Breast epithelium (tissue), 4 donors: ENCODE measurements at regions not wholly inside any gene's neighbourhood (a gene's known extent, or its start where the extent isn't known, plus 50 kb on each side); places are given as distances from the start of the nearest gene placed in this dataset.

Experiments
- DNase-seq, 2 donors: peaks; one replicate each; pipeline ENCODE4 v3.0.0-alpha.2; 2019; ENCODE audit warnings: low spot score in 2 of 2
- H3K27ac ChIP-seq, 2 donors: fragments of 200-600 bp; sonication (generic) in 1 of 2; one replicate each; pipeline ENCODE4 v1.5.1; 2016 to 2019; ENCODE audit warnings: mild to moderate bottlenecking in 1 of 2
- H3K27me3 ChIP-seq, 2 donors: fragments of 200-600 bp; sonication (generic) in 1 of 2; one replicate each; pipeline versions ENCODE4 v1.5.1 to v1.6.0; 2017 to 2019; ENCODE audit warnings: control low read depth in 1 of 2, mild to moderate bottlenecking in 1 of 2
- H3K36me3 ChIP-seq: fragments of 200-600 bp; one replicate; pipeline ENCODE4 v1.5.1; 2019
- H3K4me1 ChIP-seq, 2 donors: fragments of 200-600 bp; sonication (generic); one replicate each; pipeline ENCODE4 v1.5.1; 2016 to 2019; ENCODE audit warnings: control low read depth in 1 of 2
- H3K4me3 ChIP-seq, 3 donors: fragments of 200-600 bp; sonication (generic); 1 replicate in 2 of 3; 2 replicates in 1 of 3; pipeline ENCODE4 v1.5.1; 2016 to 2019; ENCODE audit warnings: mild to moderate bottlenecking in 3 of 3, moderate library complexity in 2 of 3
- H3K9me3 ChIP-seq, 2 donors: fragments of 200-600 bp; sonication (generic) in 1 of 2; one replicate each; pipeline ENCODE4 v1.5.1; 2016 to 2019; ENCODE audit warnings: control low read depth in 1 of 2
- CTCF ChIP-seq, 3 donors: fragments of 450-650 bp; IDR thresholded peaks; one replicate each; pipeline ENCODE4 v1.5.1; 2016 to 2017; ENCODE audit warnings: antibody characterized with exemption in 3 of 3, mild to moderate bottlenecking in 3 of 3, moderate library complexity in 3 of 3
- POLR2A ChIP-seq: fragments of 450-650 bp; IDR thresholded peaks from one replicate; pipeline ENCODE4 v1.6.1; 2016; ENCODE audit warnings: antibody characterized with exemption, mild to moderate bottlenecking, moderate library complexity
- POLR2AphosphoS5 ChIP-seq, 3 donors: sonication (generic); formaldehyde crosslinking; IDR thresholded peaks; one replicate each; pipeline ENCODE4 v1.6.1; 2017; ENCODE audit warnings: antibody characterized with exemption in 3 of 3
- intact Hi-C: fragments of 100-400 bp; cut with DNase I; formaldehyde crosslinking; loops from one replicate; pipeline ENCODE4 v1.15.1; 2023; ENCODE audit warnings: low total_unique reads

GRCh38 chr10:59557642-59558041 is 152.0 kb downstream of the SLC16A9 start:
- no peaks in the 10 kb centered on the region for H3K36me3 ChIP-seq
- intact Hi-C loops, result no loop called here

GRCh38 chr10:59557052-59557451 is 152.6 kb downstream of the SLC16A9 start:
- TF ChIP-seq CTCF (IDR thresholded peaks at IDR 0.05), result no peak
- TF ChIP-seq POLR2AphosphoS5 (IDR thresholded peaks at IDR 0.05), result no peak
- no peak for TF ChIP-seq POLR2A

More at GRCh38 chr10:59557642-59558041, 152.0 kb downstream of the SLC16A9 start:
- H3K4me3 ChIP-seq, result no peak overlapping the region
- no peaks in the 10 kb centered on the region for H3K9me3 ChIP-seq
- no peaks in the 10 kb centered on the region for H3K4me1 ChIP-seq
- TF ChIP-seq POLR2A (no peak), POLR2AphosphoS5 (IDR thresholded peaks at IDR 0.05) (no peak), CTCF (IDR thresholded peaks at IDR 0.05) (no peak)
- DNase-seq, result no peak
- no peak overlapping the region for H3K27ac ChIP-seq
- H3K27me3 ChIP-seq, result no peaks in the 10 kb centered on the region

GRCh38 chr10:59553162-59553900 is 156.3 kb downstream of the SLC16A9 start:
- no peak for TF ChIP-seq CTCF (IDR thresholded peaks at IDR 0.05)
- TF ChIP-seq POLR2AphosphoS5 (IDR thresholded peaks at IDR 0.05), result no peak
- no peak for TF ChIP-seq POLR2A
- no peaks in the 10 kb centered on the region for H3K9me3 ChIP-seq
- no peaks in the 10 kb centered on the region for H3K36me3 ChIP-seq
- H3K27me3 ChIP-seq, result no peaks in the 10 kb centered on the region
- H3K4me3 ChIP-seq, result no peak overlapping the region
- H3K27ac ChIP-seq, result no peak overlapping the region
- intact Hi-C loops, result no loop called here
- no peak for DNase-seq
- H3K4me1 ChIP-seq, result no peaks in the 10 kb centered on the region

More at GRCh38 chr10:59557052-59557451, 152.6 kb downstream of the SLC16A9 start:
- H3K36me3 ChIP-seq, result no peaks in the 10 kb centered on the region
- no peak for DNase-seq
- intact Hi-C loops, result no loop called here
- H3K27me3 ChIP-seq, result no peaks in the 10 kb centered on the region
- no peak overlapping the region for H3K27ac ChIP-seq
- H3K4me1 ChIP-seq, result no peaks in the 10 kb centered on the region
- no peak overlapping the region for H3K4me3 ChIP-seq
- H3K9me3 ChIP-seq, result no peaks in the 10 kb centered on the region

GRCh38 chr10:59550061-59550460 is 159.6 kb downstream of the SLC16A9 start:
- Histone ChIP-seq H3K9me3 (no peaks in the 10 kb centered on the region), H3K27me3 (no peaks in the 10 kb centered on the region), H3K36me3 (no peaks in the 10 kb centered on the region), H3K4me1 (no peaks in the 10 kb centered on the region), H3K4me3 (no peak overlapping the region), H3K27ac (no peak overlapping the region)
- intact Hi-C loops, result no loop called here
- DNase-seq, result no peak
- TF ChIP-seq POLR2AphosphoS5 (IDR thresholded peaks at IDR 0.05) (no peak), POLR2A (no peak), CTCF (IDR thresholded peaks at IDR 0.05) (no peak)

- H3K4me3 ChIP-seq, result no peak overlapping the region
- H3K9me3 ChIP-seq, result no peaks in the 10 kb centered on the region
- H3K36me3 ChIP-seq, result no peaks in the 10 kb centered on the region
- no peak for DNase-seq
- TF ChIP-seq POLR2A, result no peak
- TF ChIP-seq POLR2AphosphoS5 (IDR thresholded peaks at IDR 0.05), result no peak
- no peak for TF ChIP-seq CTCF (IDR thresholded peaks at IDR 0.05)
- H3K27me3 ChIP-seq, result no peaks in the 10 kb centered on the region
- intact Hi-C loops, result no loop called here
- H3K27ac ChIP-seq, result no peak overlapping the region
- H3K4me1 ChIP-seq, result no peaks in the 10 kb centered on the region
Measured at GRCh38 chr10:59538623-59539022, 171.0 kb downstream of the SLC16A9 start.
